Skeletal muscle cell (primary cell): ENCODE measurements at regions not wholly inside any gene's neighbourhood (a gene's known extent, or its start where the extent isn't known, plus 50 kb on each side); places are given as distances from the start of the nearest gene placed in this dataset.

Experiments
- DNase-seq: peaks from one replicate; pipeline ENCODE4 v3.0.0-alpha.2; 2010; ENCODE audit warnings: low read depth
- H3K4me3 ChIP-seq: 2 replicates; pipeline ENCODE4 v1.5.1; 2011; ENCODE audit warnings: low read depth, mild to moderate bottlenecking, control low read depth, low read length, moderate library complexity

- H3K4me3 ChIP-seq = no peak overlapping the region
- no peak for DNase-seq
These were observed 118.0 kb upstream of the GIMD1 start for GRCh38 chr4:106486533-106486932.

DNA sequence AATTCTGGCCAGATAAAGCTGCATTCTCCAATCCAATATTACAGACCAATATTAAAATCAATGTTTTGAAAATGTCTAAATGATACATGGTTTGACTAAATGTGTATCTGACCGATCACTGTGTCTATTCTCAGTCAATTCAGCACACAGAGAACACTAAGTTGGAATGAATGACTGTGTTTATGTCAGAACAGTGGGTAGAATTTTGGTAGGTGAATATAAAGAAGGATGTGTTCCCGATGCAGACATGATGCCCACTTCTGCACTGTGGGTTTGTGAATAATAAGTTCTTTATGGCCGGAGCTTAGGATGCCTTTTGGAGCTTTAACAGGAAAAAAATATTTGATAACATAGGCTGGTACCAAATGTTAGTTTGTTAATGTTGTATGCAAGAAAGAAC lies 113.2 kb upstream of the GIMD1 start:
- no peak for DNase-seq
- no peak overlapping the region for H3K4me3 ChIP-seq

GRCh38 chr4:106478152-106478551 lies 109.6 kb upstream of the GIMD1 start:
- no peak for DNase-seq
- no peak overlapping the region for H3K4me3 ChIP-seq

DNA sequence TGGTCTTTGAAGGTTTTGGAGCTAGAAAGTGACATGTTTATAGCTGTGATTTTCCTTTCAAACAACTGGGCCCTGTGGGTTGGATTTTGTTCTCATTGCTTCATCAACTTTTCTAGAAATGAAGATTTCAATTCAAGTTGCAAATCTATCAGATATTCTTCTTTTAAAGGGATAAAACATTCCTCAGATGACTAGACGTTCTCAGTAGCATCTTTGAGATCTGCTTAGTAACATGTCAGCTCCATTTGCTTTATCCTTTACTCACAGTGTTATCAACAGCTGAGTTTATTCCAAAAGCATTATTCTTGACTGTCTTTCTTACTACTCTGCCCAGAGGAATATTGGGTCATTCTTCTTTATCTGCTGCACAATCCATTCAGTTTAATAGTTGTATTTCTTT lies 108.2 kb upstream of the GIMD1 start:
- no peak for DNase-seq
- no peak overlapping the region for H3K4me3 ChIP-seq

- no peak overlapping the region for H3K4me3 ChIP-seq
- no peak for DNase-seq
These were observed 104.9 kb upstream of the GIMD1 start for GRCh38 chr4:106473515-106473914.

- H3K4me3 ChIP-seq = no peak overlapping the region
- no peak for DNase-seq
These were observed 102.6 kb upstream of the GIMD1 start for GRCh38 chr4:106471151-106471550.

DNA sequence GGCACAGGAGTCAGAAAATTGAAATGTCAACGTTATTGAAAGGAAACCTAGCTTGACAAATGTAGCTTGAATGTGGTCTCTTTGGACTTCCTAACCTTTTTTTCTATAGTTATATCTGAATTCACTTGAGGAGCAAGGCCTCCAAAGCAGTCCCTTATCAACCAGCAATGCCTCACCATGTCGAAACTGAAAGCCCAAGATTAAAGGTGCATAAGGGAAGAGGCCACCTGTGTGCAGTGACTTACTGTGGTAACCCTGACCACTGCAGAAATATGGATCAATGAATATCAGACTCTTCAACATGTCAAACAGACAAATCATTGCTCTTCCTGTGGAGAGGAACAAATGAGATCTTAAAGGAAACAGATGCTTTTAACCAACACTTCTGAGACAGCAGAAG lies 95.0 kb upstream of the GIMD1 start:
- DNase-seq = no peak
- H3K4me3 ChIP-seq = no peak overlapping the region

DNA sequence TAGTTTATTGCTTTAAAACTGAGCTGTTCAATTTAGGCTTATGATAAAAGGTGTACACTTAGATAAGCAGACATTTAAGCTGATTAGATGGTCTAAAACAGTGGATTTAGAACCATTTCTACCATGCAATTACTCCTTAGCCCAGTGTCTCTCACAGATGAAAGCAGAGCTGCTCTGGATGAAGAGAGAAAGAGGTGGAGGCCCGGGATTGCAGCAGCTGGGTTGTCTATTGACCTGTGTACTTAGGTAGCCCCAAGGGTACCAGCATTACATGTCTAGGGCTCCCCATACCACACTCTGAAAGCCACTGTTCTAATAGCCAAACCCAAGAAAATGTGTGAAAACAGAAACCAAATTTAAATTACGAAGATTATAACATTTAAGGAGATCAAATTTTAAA lies 86.0 kb upstream of the GIMD1 start:
- DNase-seq = no peak
- no peak overlapping the region for H3K4me3 ChIP-seq

- no peak for DNase-seq
- H3K4me3 ChIP-seq = no peak overlapping the region
These were observed 85.4 kb upstream of the GIMD1 start for GRCh38 chr4:106454021-106454420.

GRCh38 chr4:106451091-106451490 lies 82.5 kb upstream of the GIMD1 start:
- no peak for DNase-seq
- no peak overlapping the region for H3K4me3 ChIP-seq

GRCh38 chr4:106450249-106450648 lies 81.7 kb upstream of the GIMD1 start:
- H3K4me3 ChIP-seq = no peak overlapping the region
- DNase-seq = no peak

- no peak overlapping the region for H3K4me3 ChIP-seq
- no peak for DNase-seq
These were observed 76.0 kb upstream of the GIMD1 start for GRCh38 chr4:106444557-106444956.

- no peak for DNase-seq
These were observed 62.2 kb upstream of the GIMD1 start for GRCh38 chr4:106430797-106431196.

DNA sequence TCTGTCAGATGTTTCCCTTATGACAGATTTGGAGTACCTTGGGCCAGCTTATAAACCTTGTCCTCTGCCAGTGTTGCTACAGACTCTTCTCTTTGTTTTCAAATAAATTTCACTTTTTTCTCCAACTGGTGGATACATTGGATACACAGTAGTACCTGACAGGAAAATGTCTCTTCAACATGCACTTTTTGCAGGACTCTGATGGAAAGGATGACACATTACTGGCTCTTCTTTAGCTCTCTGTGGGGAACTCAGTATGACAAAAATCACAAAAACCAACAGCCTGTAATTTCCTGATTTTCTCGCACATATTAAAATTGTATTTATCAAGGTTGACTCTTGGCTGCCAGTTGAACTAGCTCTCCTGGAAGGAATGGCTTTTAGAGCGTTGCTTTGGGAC lies 61.3 kb upstream of the GIMD1 start:
- no peak overlapping the region for H3K4me3 ChIP-seq
- DNase-seq = no peak

More at GRCh38 chr4:106430797-106431196, 62.2 kb upstream of the GIMD1 start:
- H3K4me3 ChIP-seq = no peak overlapping the region

GRCh38 chr4:106426069-106426468 lies 57.5 kb upstream of the GIMD1 start:
- H3K4me3 ChIP-seq = no peak overlapping the region
- DNase-seq = no peak

DNA sequence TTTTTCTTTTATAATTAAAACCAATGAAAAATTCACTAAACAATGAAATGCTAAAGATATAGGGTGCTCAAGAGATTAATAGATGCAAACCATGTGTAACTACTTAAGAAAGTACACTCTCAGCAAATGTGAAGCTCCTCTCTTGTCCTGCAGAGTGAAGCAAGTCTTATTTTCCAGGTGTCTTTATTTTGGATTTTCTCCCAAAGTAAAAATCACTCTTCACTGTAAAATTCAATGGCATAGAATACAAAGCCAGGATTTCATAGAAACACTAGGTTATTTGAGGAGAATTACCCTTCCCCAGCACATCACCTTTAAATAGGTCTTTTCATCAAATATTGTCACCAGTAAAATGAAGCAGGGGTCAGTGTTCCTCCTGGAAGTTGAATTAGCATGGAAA lies 57.0 kb upstream of the GIMD1 start:
- H3K4me3 ChIP-seq = no peak overlapping the region
- no peak for DNase-seq

DNA sequence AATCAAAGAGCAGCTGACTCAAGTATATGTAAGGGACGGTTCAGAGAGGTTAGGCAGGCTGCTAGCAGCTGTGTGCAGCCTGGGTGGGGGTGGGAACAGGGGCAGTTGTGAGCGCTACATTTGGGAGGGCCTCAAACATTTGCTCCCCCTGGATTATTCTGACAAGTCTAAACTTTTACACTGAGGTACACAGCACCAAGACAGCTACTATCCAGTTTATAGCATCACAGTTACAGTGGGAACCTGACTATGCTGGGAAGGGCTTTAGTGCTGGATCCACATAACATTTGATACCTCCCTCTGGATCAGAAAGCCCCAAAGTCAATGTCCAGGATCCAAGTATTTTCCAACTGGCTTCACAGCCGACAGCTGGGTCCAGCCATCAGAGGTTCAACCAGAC lies 55.8 kb upstream of the GIMD1 start:
- no peak overlapping the region for H3K4me3 ChIP-seq
- no peak for DNase-seq

GRCh38 chr4:106423791-106424190 lies 55.2 kb upstream of the GIMD1 start:
- no peak overlapping the region for H3K4me3 ChIP-seq
- no peak for DNase-seq

DNA sequence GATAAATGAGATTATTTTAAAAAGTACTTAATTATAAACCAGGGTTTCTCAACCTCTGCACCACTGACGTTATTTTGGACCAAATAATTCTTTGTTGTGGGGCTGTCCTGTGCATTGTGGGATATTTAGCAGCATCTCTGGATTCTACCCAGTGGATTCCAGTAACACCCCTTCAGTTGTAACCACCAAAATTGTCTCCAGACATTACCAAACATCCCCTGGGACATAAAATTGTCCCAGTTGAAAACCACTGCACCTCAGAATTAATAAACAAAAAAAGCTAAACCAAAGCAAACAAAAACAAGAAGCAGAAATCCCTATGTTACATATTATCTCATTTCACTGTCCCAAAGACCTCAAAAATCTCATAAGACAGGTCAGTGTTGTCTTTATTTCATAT lies 54.2 kb upstream of the GIMD1 start:
- H3K4me3 ChIP-seq = no peak overlapping the region
- no peak for DNase-seq

- H3K4me3 ChIP-seq = no peak overlapping the region
- no peak for DNase-seq
These were observed 53.1 kb upstream of the GIMD1 start for GRCh38 chr4:106421441-106422296.

GRCh38 chr4:106418444-106418843 lies 49.9 kb upstream of the GIMD1 start:
- no peak for DNase-seq

More at GRCh38 chr4:106418444-106418843, 49.9 kb upstream of the GIMD1 start:
- no peak overlapping the region for H3K4me3 ChIP-seq
